PC-9 (cell line): ENCODE measurements at regions not wholly inside any gene's neighbourhood (a gene's known extent, or its start where the extent isn't known, plus 50 kb on each side); places are given as distances from the start of the nearest gene placed in this dataset.

ENCODE experiments used
- BruUV-seq: library from RNA; stranded (reverse); fragments of 400-500 nt; replicated peaks from 2 replicates; lab custom pipeline; 2021; lab: Mats Ljungman, UMichigan
- CTCF ChIA-PET: fragments of 300-600 bp; sonication (Branson Sonifier 250); formaldehyde crosslinking; loops from one replicate; lab custom pipeline; 2022; ENCODE audit warnings: antibody characterized with exemption; lab: Charles Lee
- POLR2A ChIA-PET: fragments of 300-600 bp; sonication (Branson Sonifier 250); formaldehyde crosslinking; loops from one replicate; lab custom pipeline; 2022; ENCODE audit warnings: antibody characterized with exemption; ENCODE audit not compliant: unreplicated experiment; lab: Charles Lee
- DNase-seq, 2 experiments: peaks; one replicate each; pipeline versions ENCODE4 v3.0.0 to v3.0.0-alpha.2; 2015 to 2022; ENCODE audit warnings: mixed read lengths in 1 of 2
- H2AFZ ChIP-seq: fragments of 200-600 bp; sonication (generic); 2 replicates; pipeline ENCODE4 v1.8.1; 2017; ENCODE audit warnings: antibody characterized with exemption
- H3F3A ChIP-seq: fragments of 200-600 bp; sonication (generic); 2 replicates; pipeline ENCODE4 v1.8.1; 2017; ENCODE audit warnings: antibody characterized with exemption, mild to moderate bottlenecking, low read depth; ENCODE audit not compliant: insufficient read depth
- H3K27ac ChIP-seq: fragments of 200-600 bp; sonication (generic); 2 replicates; pipeline ENCODE4 v1.6.1; 2016; ENCODE audit warnings: mixed run types
- H3K27me3 ChIP-seq: fragments of 200-600 bp; sonication (generic); 2 replicates; pipeline ENCODE4 v1.6.1; 2016; ENCODE audit warnings: low read depth, mixed run types; ENCODE audit not compliant: insufficient read depth
- H3K36me3 ChIP-seq: fragments of 200-600 bp; sonication (generic); 2 replicates; pipeline ENCODE4 v1.6.1; 2016; ENCODE audit warnings: low read depth, mixed run types
- H3K4me1 ChIP-seq: fragments of 200-600 bp; sonication (generic); replicated peaks from 2 replicates; pipeline ENCODE4 v1.6.1; 2016; ENCODE audit warnings: mixed run types; ENCODE audit not compliant: insufficient read depth
- H3K4me2 ChIP-seq: fragments of 200-600 bp; sonication (generic); 2 replicates; pipeline ENCODE4 v1.6.1; 2017; ENCODE audit warnings: mixed run types
- H3K4me3 ChIP-seq: fragments of 200-600 bp; sonication (generic); 2 replicates; pipeline ENCODE4 v1.6.1; 2016; ENCODE audit warnings: mixed run types
- H3K79me2 ChIP-seq: fragments of 200-600 bp; sonication (generic); 2 replicates; pipeline ENCODE4 v1.6.1; 2017; ENCODE audit warnings: low read depth, mixed run types
- H3K9me2 ChIP-seq: fragments of 200-600 bp; sonication (generic); 2 replicates; pipeline ENCODE4 v1.8.1; 2017; ENCODE audit warnings: mild to moderate bottlenecking; ENCODE audit not compliant: insufficient read depth
- H3K9me3 ChIP-seq: fragments of 200-600 bp; sonication (generic); 2 replicates; pipeline ENCODE4 v1.8.1; 2016; ENCODE audit warnings: low read depth; ENCODE audit not compliant: insufficient read depth
- H4K20me1 ChIP-seq: fragments of 200-600 bp; sonication (generic); 2 replicates; pipeline ENCODE4 v1.8.1; 2017; ENCODE audit not compliant: insufficient read depth
- EZH2 ChIP-seq: fragments of 200-600 bp; sonication (generic); IDR thresholded peaks from 2 replicates; pipeline ENCODE4 v1.8.0; 2017; ENCODE audit warnings: antibody characterized with exemption, low read depth
- intact Hi-C: fragments of 100-400 bp; cut with micrococcal nuclease; formaldehyde crosslinking; loops from one replicate; pipeline ENCODE4 v1.10.0; 2022; ENCODE audit not compliant: unreplicated experiment
- TF ChIP-seq, protein P1 (sequence below): fragments of 200-600 bp; sonication (generic); conservative IDR thresholded peaks from 2 replicates; pipeline ENCODE4 v1.6.1; 2017; ENCODE audit warnings: mixed run types, antibody characterized with exemption, mild to moderate bottlenecking, moderate library complexity

DNA sequence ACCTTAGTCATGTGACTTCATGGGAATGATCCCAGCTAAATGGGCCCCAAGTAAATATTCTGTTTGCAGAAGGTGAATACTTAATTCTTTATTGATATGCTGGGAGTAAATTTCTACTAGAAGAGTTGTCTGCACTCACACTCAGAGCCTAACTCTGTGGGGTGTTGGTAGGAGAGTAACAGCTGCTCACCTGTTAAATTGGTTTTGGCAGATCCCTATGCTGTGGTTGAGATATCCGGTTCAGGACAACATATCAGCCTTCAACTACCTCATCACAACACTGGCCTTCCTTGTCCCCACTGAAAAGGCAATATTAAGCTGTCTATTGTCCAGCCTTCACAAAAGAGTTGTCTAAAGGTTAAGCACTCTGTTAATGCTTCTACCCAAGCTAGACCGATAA is 738.3 kb downstream of the INHBA start:
- DNase-seq, result no peak
- no peaks in the 10 kb centered on the region for H3K36me3 ChIP-seq
- peaks cover 3% of the 10 kb centered on the region; the same call in 1 of the 2 replicates for H3K9me3 ChIP-seq
- TF ChIP-seq EZH2, result no peak
- TF ChIP-seq, protein P1, sequence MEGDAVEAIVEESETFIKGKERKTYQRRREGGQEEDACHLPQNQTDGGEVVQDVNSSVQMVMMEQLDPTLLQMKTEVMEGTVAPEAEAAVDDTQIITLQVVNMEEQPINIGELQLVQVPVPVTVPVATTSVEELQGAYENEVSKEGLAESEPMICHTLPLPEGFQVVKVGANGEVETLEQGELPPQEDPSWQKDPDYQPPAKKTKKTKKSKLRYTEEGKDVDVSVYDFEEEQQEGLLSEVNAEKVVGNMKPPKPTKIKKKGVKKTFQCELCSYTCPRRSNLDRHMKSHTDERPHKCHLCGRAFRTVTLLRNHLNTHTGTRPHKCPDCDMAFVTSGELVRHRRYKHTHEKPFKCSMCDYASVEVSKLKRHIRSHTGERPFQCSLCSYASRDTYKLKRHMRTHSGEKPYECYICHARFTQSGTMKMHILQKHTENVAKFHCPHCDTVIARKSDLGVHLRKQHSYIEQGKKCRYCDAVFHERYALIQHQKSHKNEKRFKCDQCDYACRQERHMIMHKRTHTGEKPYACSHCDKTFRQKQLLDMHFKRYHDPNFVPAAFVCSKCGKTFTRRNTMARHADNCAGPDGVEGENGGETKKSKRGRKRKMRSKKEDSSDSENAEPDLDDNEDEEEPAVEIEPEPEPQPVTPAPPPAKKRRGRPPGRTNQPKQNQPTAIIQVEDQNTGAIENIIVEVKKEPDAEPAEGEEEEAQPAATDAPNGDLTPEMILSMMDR, result no peak
- no peaks in the 10 kb centered on the region for H3K27me3 ChIP-seq
- H3K4me3 ChIP-seq, result no peak overlapping the region
- no peaks in the 10 kb centered on the region for H3K9me2 ChIP-seq
- no peaks in the 10 kb centered on the region for H4K20me1 ChIP-seq
- CTCF ChIA-PET, result no interaction called here
- no peak overlapping the region for H2AFZ ChIP-seq
- BruUV-seq, result no TSS peak
- intact Hi-C loops, result no loop called here
- 0 out of 2 replicates have a peak, but pooled peaks cover 2% of the 10 kb centered on the region for H3K4me1 ChIP-seq
- H3K79me2 ChIP-seq, result no peaks in the 10 kb centered on the region
- H3K27ac ChIP-seq, result no peak overlapping the region
- H3F3A ChIP-seq, result no peaks in the 10 kb centered on the region
- POLR2A ChIA-PET, result no interaction called here
- H3K4me2 ChIP-seq, result no peak overlapping the region

GRCh38 chr7:40959955-40960354 is 742.9 kb downstream of the INHBA start:
- ChIA-PET CTCF (no interaction called here), POLR2A (interaction anchor here (0.6 to 0.7 kb wide), 2 partner anchors 69 to 125 kb away, joined by 3 read pairs; no protein-coding TSS in a partner anchor)
- H3K4me1 ChIP-seq, result no peaks in the 10 kb centered on the region
- BruUV-seq, result no TSS peak
- H3K4me2 ChIP-seq, result no peak overlapping the region
- intact Hi-C loops, result no loop called here
- no peak overlapping the region for H2AFZ ChIP-seq
- no peaks in the 10 kb centered on the region for H3K79me2 ChIP-seq
- H3K9me3 ChIP-seq, result no peaks in the 10 kb centered on the region
- no peaks in the 10 kb centered on the region for H4K20me1 ChIP-seq
- no peaks in the 10 kb centered on the region for H3F3A ChIP-seq
- H3K9me2 ChIP-seq, result no peaks in the 10 kb centered on the region
- no peak for DNase-seq
- no peaks in the 10 kb centered on the region for H3K27me3 ChIP-seq
- no peaks in the 10 kb centered on the region for H3K36me3 ChIP-seq
- H3K4me3 ChIP-seq, result no peak overlapping the region
- H3K27ac ChIP-seq, result no peak overlapping the region
- TF ChIP-seq, protein P1, result no peak
- TF ChIP-seq EZH2, result no peak

- no peaks in the 10 kb centered on the region for H3K79me2 ChIP-seq
- no peaks in the 10 kb centered on the region for H4K20me1 ChIP-seq
- no peaks in the 10 kb centered on the region for H3K36me3 ChIP-seq
- peaks cover 30% of the 10 kb centered on the region for H3K9me3 ChIP-seq
- H3K9me2 ChIP-seq, result no peaks in the 10 kb centered on the region
- CTCF ChIA-PET, result no interaction called here
- no peaks in the 10 kb centered on the region for H3K27me3 ChIP-seq
- no peak for TF ChIP-seq EZH2
- TF ChIP-seq, protein P1, result no peak
- DNase-seq, result no peak
- POLR2A ChIA-PET, result no interaction called here
- H2AFZ ChIP-seq, result no peak overlapping the region
- H3F3A ChIP-seq, result no peaks in the 10 kb centered on the region
- no TSS peak for BruUV-seq
- no peaks in the 10 kb centered on the region for H3K4me1 ChIP-seq
- H3K27ac ChIP-seq, result no peak overlapping the region
- intact Hi-C loops, result no loop called here
- no peak overlapping the region for H3K4me3 ChIP-seq
- no peak overlapping the region for H3K4me2 ChIP-seq
Observed at GRCh38 chr7:40948239-40948638, 754.7 kb downstream of the INHBA start.
